ENCODE measurements at regions not wholly inside any gene's neighbourhood (a gene's known extent, or its start where the extent isn't known, plus 50 kb on each side); places are given as distances from the start of the nearest gene placed in this dataset. TPM values are rescaled to one million over a fixed set of nuclear protein-coding genes. Genes with fewer than 3 reads are reported as not detected.

Small RNAs in the stretch of these regions (small RNA-seq; reads per million reads assigned to genes)
- gene AL596028.1 (not detected), gene RNA5SP210 (not detected)

Measured in Karpas-422 (cell line).